OCI-LY7 (cell line): ENCODE measurements at regions not wholly inside any gene's neighbourhood (a gene's known extent, or its start where the extent isn't known, plus 50 kb on each side); places are given as distances from the start of the nearest gene placed in this dataset.

Experiments
- BruUV-seq: library from RNA; stranded (reverse); fragments of 400-500 nt; replicated peaks from 2 replicates; lab custom pipeline; 2021; lab: Mats Ljungman, UMichigan
- CTCF ChIA-PET: fragments of 300-600 bp; sonication (Branson Sonifier 250); formaldehyde crosslinking; loops from one replicate; lab custom pipeline; 2022; ENCODE audit warnings: antibody characterized with exemption; ENCODE audit not compliant: unreplicated experiment; lab: Charles Lee
- POLR2A ChIA-PET: fragments of 300-600 bp; sonication (Branson Sonifier 250); formaldehyde crosslinking; loops from one replicate; lab custom pipeline; 2022; ENCODE audit warnings: antibody characterized with exemption; lab: Charles Lee
- DNase-seq: peaks from one replicate; pipeline ENCODE4 v3.0.0-alpha.2; 2015; ENCODE audit warnings: low spot score
- H2AFZ ChIP-seq: fragments of 200-600 bp; sonication (generic), shearing (Covaris generic); 2 replicates; pipeline ENCODE4 v1.6.1; 2014; ENCODE audit warnings: mild to moderate bottlenecking, antibody characterized with exemption, low read length, moderate library complexity
- H3K27ac ChIP-seq: fragments of 200-600 bp; sonication (generic); 2 replicates; pipeline ENCODE4 v1.5.1; 2014; ENCODE audit warnings: mixed run types, low read depth, mild to moderate bottlenecking, moderate library complexity, low read length, inconsistent platforms; ENCODE audit not compliant: poor library complexity, severe bottlenecking
- H3K36me3 ChIP-seq: fragments of 200-600 bp; sonication (generic); 2 replicates; pipeline ENCODE4 v1.6.1; 2014; ENCODE audit warnings: mild to moderate bottlenecking, antibody characterized with exemption, low read length, moderate library complexity, mixed read lengths; ENCODE audit not compliant: insufficient read depth
- H3K4me1 ChIP-seq: fragments of 200-600 bp; sonication (generic); 2 replicates; pipeline ENCODE4 v1.5.1; 2014; ENCODE audit warnings: mild to moderate bottlenecking, low read length; ENCODE audit not compliant: insufficient read depth, poor library complexity, severe bottlenecking
- H3K4me2 ChIP-seq: fragments of 200-600 bp; sonication (generic); 2 replicates; pipeline ENCODE4 v1.6.1; 2014; ENCODE audit warnings: mild to moderate bottlenecking, low read length
- H3K4me3 ChIP-seq: fragments of 200-600 bp; sonication (generic); 2 replicates; pipeline ENCODE4 v1.5.1; 2014; ENCODE audit warnings: mild to moderate bottlenecking, low read depth, low read length; ENCODE audit not compliant: poor library complexity, severe bottlenecking
- H3K79me2 ChIP-seq: fragments of 200-600 bp; sonication (generic); 2 replicates; pipeline ENCODE4 v1.6.1; 2016; ENCODE audit warnings: low read depth, mild to moderate bottlenecking, low read length, moderate library complexity, mixed read lengths; ENCODE audit not compliant: insufficient read depth
- H3K9me2 ChIP-seq: fragments of 200-600 bp; sonication (generic); 2 replicates; pipeline ENCODE4 v1.6.1; 2016; ENCODE audit warnings: mild to moderate bottlenecking, low read length, mixed read lengths; ENCODE audit not compliant: insufficient read depth
- H3K9me3 ChIP-seq: fragments of 200-600 bp; sonication (generic); 2 replicates; pipeline ENCODE4 v1.6.1; 2014; ENCODE audit warnings: mild to moderate bottlenecking, mixed run types, low read length, mixed read lengths
- H4K20me1 ChIP-seq: fragments of 200-600 bp; sonication (generic); 2 replicates; pipeline ENCODE4 v1.6.1; 2014; ENCODE audit warnings: mild to moderate bottlenecking, antibody characterized with exemption, low read length, moderate library complexity, mixed read lengths; ENCODE audit not compliant: insufficient read depth
- EZH2phosphoT487 ChIP-seq: fragments of 200-600 bp; sonication (generic); IDR thresholded peaks from 2 replicates; pipeline ENCODE4 v1.6.1; 2018; ENCODE audit warnings: low read depth, borderline replicate concordance, mild to moderate bottlenecking, mixed run types, antibody characterized with exemption, low read length, moderate library complexity, mixed read lengths
- intact Hi-C: fragments of 100-400 bp; cut with micrococcal nuclease; formaldehyde crosslinking; loops from one replicate; pipeline ENCODE4 v1.10.0; 2022; ENCODE audit not compliant: unreplicated experiment
- TF ChIP-seq, protein P1 (sequence below): fragments of 200-600 bp; sonication (generic); conservative IDR thresholded peaks from 2 replicates; pipeline ENCODE4 v1.5.1; 2014; ENCODE audit warnings: mild to moderate bottlenecking, antibody characterized with exemption, low read length, moderate library complexity, mixed read lengths

DNA sequence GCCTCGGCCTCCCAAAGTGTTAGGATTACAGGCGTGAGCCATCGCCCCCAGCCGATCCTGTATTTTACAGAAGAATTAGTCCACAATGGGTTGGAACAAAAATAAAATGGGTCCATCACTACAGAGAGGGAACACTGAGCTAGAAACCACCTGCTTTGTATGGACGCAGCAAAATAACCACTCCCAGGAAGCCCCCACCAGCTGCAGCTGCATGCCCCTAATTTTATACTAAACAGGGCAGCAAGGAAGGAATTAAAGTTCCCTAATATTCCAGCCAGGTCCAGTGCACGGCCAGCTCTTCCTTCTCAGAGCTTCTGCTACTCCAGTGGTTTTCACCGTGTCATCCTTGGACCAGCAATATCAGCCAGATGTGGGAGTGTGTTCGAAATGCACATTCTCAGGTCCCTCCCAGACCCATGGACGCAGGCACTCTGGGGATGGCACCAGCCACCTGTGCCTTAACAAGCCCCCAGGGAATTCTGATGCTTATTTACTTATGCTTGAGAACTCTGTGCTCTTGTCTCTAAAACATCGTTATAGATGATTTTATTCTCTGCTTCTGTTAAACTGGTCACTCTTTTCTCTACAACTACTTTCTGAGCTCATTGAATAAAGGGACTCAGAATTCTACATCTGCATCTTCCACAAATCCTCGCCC, 189.5 kb upstream of the SLC24A3 start:
- Histone ChIP-seq H2AFZ (no peak overlapping the region), H3K79me2 (no peaks in the 10 kb centered on the region), H3K4me1 (peaks cover 7% of the 10 kb centered on the region), H3K4me2 (peak overlapping the region; percentile 39), H3K9me3 (no peaks in the 10 kb centered on the region), H3K36me3 (no peaks in the 10 kb centered on the region), H4K20me1 (no peaks in the 10 kb centered on the region), H3K9me2 (no peaks in the 10 kb centered on the region), H3K27ac (no peak overlapping the region), H3K4me3 (no peak overlapping the region)
- ChIA-PET POLR2A (interaction anchor here (0.6 to 1.6 kb wide), 6 partner anchors 10 to 1976 kb away, joined by 3 to 5 read pairs (median 4); no protein-coding TSS in a partner anchor), CTCF (no interaction called here)
- TF ChIP-seq EZH2phosphoT487, result no peak
- TF ChIP-seq, protein P1, sequence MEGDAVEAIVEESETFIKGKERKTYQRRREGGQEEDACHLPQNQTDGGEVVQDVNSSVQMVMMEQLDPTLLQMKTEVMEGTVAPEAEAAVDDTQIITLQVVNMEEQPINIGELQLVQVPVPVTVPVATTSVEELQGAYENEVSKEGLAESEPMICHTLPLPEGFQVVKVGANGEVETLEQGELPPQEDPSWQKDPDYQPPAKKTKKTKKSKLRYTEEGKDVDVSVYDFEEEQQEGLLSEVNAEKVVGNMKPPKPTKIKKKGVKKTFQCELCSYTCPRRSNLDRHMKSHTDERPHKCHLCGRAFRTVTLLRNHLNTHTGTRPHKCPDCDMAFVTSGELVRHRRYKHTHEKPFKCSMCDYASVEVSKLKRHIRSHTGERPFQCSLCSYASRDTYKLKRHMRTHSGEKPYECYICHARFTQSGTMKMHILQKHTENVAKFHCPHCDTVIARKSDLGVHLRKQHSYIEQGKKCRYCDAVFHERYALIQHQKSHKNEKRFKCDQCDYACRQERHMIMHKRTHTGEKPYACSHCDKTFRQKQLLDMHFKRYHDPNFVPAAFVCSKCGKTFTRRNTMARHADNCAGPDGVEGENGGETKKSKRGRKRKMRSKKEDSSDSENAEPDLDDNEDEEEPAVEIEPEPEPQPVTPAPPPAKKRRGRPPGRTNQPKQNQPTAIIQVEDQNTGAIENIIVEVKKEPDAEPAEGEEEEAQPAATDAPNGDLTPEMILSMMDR, result no peak
- no TSS peak for BruUV-seq
- DNase-seq, result peak; percentile 7
- intact Hi-C loops, result no loop called here

DNA sequence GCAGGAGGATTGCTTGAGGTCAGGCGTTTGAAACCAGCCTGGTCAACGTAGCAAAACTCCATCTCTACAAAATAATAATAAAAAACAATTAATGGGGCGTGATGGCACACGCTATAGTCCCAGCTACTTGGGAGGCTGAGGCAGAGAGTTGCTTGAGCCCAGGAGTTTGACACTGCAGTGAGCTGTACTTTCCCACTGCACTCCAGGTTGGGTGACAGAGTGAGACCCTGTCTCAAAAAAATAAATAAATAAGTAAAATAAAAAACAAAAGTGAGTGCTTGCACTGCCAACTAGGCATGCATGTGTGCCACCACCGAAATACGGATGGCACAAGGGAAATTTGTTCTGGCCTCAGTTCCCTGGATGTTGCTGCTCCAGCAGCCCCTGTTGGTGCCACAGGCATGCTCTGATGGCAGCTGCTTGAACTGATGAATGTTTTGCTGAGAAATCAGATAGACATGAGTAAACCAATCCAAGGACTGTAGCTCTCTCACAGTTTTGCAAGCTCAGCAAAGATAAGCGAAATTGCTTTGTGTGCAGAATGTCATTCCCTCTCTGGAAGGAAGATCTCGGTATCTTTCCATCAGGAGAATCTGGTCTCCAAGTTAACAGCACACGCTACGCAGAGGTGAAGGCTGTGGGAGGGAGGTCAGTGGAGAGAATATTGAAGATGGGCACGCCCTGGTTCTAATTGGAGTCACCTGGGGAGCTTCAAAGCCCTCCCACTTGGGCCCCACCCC, 188.0 kb upstream of the SLC24A3 start:
- no peaks in the 10 kb centered on the region for H3K9me3 ChIP-seq
- H3K4me3 ChIP-seq, result no peak overlapping the region
- no peaks in the 10 kb centered on the region for H3K9me2 ChIP-seq
- CTCF ChIA-PET, result no interaction called here
- no peaks in the 10 kb centered on the region for H3K79me2 ChIP-seq
- BruUV-seq, result no TSS peak
- no peak overlapping the region for H3K4me2 ChIP-seq
- intact Hi-C loops, result loop anchor here (5.0 kb wide), 1 partner anchor 48 kb away; no protein-coding TSS in a partner anchor
- no peaks in the 10 kb centered on the region for H3K36me3 ChIP-seq
- POLR2A ChIA-PET, result interaction anchor here (0.5 to 1.2 kb wide), 4 partner anchors 15 to 803 kb away, joined by 3 to 4 read pairs (median 3); partner anchors contain the start of gene SEC23B
- no peak for TF ChIP-seq EZH2phosphoT487
- TF ChIP-seq, protein P1, result no peak
- H4K20me1 ChIP-seq, result no peaks in the 10 kb centered on the region
- no peak for DNase-seq
- H2AFZ ChIP-seq, result no peak overlapping the region
- H3K27ac ChIP-seq, result no peak overlapping the region
- H3K4me1 ChIP-seq, result peaks cover 7% of the 10 kb centered on the region
